ENCODE measurements at regions not wholly inside any gene's neighbourhood (a gene's known extent, or its start where the extent isn't known, plus 50 kb on each side); places are given as distances from the start of the nearest gene placed in this dataset.

- Histone ChIP-seq H2BK5ac (ENCODE audit: insufficient read length, low read length) (no peak overlapping the region), H4K8ac (replicated peaks; ENCODE audit: insufficient read length, low read depth, low read length) (no peak overlapping the region), H2AFZ (ENCODE audit: low read length) (no peak overlapping the region), H3K27me3 (ENCODE audit: insufficient read depth, low read length) (no peaks in the 10 kb centered on the region), H2BK12ac (ENCODE audit: insufficient read length, low read depth, low read length) (no peak overlapping the region), H2BK15ac (ENCODE audit: low read depth, low read length) (no peak overlapping the region), H2BK120ac (ENCODE audit: low read depth, low read length, poor library complexity, severe bottlenecking) (no peak overlapping the region), H3K4ac (ENCODE audit: low read depth, low read length) (no peak overlapping the region), H2BK20ac (ENCODE audit: low read depth, low read length, poor library complexity, severe bottlenecking) (no peak overlapping the region), H3K4me2 (ENCODE audit: insufficient read depth, insufficient read length, low read length) (no peak overlapping the region), H3K79me2 (ENCODE audit: insufficient read depth, low read length) (no peaks in the 10 kb centered on the region), H3K23ac (ENCODE audit: insufficient read length, low read depth, low read length) (no peak overlapping the region), H2AK5ac (ENCODE audit: insufficient read length, low read length) (no peak overlapping the region), H3K56ac (ENCODE audit: insufficient read length, low read depth, low read length) (no peak overlapping the region), H3T11ph (ENCODE audit: low read length) (no peak overlapping the region), H3K4me1 (ENCODE audit: insufficient read depth, low read length) (no peaks in the 10 kb centered on the region), H3K23me2 (ENCODE audit: insufficient read length, low read depth, low read length, poor library complexity, severe bottlenecking) (no peaks in the 10 kb centered on the region), H3K9me3 (ENCODE audit: control insufficient read depth, low read depth, low read length) (no peaks in the 10 kb centered on the region), H3K9ac (ENCODE audit: extremely low read depth, insufficient read length, low read length) (no peak overlapping the region), H3K14ac (ENCODE audit: insufficient read depth, low read length) (no peak overlapping the region), H3K27ac (ENCODE audit: insufficient read length, low read depth, low read length) (no peak overlapping the region), H3K18ac (ENCODE audit: insufficient read length, low read depth, low read length) (no peak overlapping the region), H3K79me1 (ENCODE audit: insufficient read depth, low read depth, low read length, poor library complexity, severe bottlenecking) (no peaks in the 10 kb centered on the region), H4K20me1 (ENCODE audit: control insufficient read depth, insufficient read depth, insufficient read length) (no peaks in the 10 kb centered on the region), H4K91ac (ENCODE audit: insufficient read length, low read depth, low read length) (no peak overlapping the region), H4K5ac (ENCODE audit: insufficient read length, low read depth, low read length) (no peak overlapping the region)
- no peak overlapping the region; a peak in 1 of 7 replicates for H3K27ac Mint-ChIP-seq
- no peak for TF ChIP-seq CTCF (conservative IDR thresholded peaks at IDR 0.05)
- H3K36me3 Mint-ChIP-seq (ENCODE audit: insufficient read depth in 1 of 3, low read depth in 3 of 3): no peaks in the 10 kb centered on the region
- H3K4me3 Mint-ChIP-seq: no peak overlapping the region
- peaks cover 0 to 7% of the 10 kb centered on the region in 2 experiments; a peak in 2 of 4 replicates for H3K4me1 Mint-ChIP-seq
- H3K27me3 Mint-ChIP-seq (ENCODE audit: low read depth): no peaks in the 10 kb centered on the region; the same call in 1 of the 2 replicates
- H3K9me3 Mint-ChIP-seq: no peaks in the 10 kb centered on the region
- no CpG with 5 or more reads among the region's 2 CpGs for WGBS (ENCODE audit: extremely low coverage, insufficient read length, low lambda C conversion rate)
- DNase-seq: no peak
Measured at GRCh38 chr3:160049038-160049437, 60.4 kb downstream of the IL12A start.
